GM19025 (cell line): ENCODE measurements at regions not wholly inside any gene's neighbourhood (a gene's known extent, or its start where the extent isn't known, plus 50 kb on each side); places are given as distances from the start of the nearest gene placed in this dataset.

Experiments
- ATAC-seq: cut with Tn5 transposase; IDR thresholded peaks from one replicate; pipeline ENCODE4 v1.9.1; 2021; ENCODE audit warnings: mild to moderate bottlenecking, low read depth, moderate library complexity; ENCODE audit not compliant: unreplicated experiment

DNA sequence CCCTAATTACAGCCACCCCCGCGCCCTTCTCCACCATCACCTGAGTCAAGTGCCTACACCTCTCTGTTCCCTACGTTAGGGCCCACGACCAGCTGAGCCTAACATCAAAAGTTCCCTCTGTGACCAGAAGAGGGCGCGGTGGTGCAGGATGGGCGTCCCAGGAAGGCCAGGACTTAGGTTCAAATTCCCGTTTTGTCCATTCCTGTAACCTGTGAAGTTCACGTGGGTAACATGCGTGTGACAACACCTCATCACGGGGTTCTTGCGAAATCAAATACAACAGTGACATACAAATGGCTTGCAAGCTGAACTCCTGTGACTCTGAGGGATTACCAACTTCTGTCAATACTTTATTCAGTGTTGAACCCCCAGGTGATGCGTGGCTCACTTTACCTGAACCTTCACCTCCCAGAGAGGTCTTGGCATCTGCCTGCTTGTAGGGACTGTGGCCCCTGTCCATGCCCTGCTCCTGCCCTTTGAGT lies 207.9 kb downstream of the ARL4C start:
- ATAC-seq: no peak

DNA sequence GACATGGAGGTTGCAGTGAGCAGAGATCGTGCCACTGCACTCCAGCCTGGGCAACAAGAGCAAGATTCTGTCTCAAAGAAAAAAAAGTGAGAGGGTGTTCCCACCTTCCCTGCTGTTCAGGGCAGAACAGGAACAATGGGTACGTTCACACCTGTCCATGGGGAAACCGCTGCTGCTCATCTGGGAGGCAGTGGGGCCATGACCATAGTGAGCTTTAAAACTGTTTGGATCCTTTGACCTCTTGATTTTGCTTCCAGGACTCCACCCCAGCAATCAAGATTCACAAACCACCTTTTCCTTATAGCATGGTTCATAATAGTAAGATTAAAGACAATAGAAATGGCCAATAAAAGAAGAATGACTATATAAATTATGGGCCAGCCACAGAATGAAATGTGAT lies 209.2 kb downstream of the ARL4C start:
- ATAC-seq: no peak

DNA sequence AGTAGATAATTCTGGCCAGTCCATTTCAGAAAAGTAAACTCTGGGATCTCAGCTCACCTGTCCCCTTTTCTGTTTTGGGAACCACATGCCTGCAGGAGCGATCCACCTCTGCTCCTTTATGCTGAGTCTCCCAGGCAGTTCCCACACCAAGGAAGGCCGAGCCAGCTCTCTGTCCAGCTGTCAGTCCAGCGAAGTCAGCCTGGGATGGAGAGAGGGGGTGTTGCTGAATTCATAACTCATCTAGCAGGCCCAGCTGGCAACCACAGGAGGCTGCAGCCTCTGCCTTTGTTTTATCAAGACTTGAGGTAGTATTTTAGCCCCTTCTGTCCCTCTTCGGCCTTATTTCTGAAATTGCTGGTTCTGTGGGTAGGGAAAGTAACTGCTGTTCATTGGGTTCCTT lies 209.9 kb downstream of the ARL4C start:
- ATAC-seq: no peak

DNA sequence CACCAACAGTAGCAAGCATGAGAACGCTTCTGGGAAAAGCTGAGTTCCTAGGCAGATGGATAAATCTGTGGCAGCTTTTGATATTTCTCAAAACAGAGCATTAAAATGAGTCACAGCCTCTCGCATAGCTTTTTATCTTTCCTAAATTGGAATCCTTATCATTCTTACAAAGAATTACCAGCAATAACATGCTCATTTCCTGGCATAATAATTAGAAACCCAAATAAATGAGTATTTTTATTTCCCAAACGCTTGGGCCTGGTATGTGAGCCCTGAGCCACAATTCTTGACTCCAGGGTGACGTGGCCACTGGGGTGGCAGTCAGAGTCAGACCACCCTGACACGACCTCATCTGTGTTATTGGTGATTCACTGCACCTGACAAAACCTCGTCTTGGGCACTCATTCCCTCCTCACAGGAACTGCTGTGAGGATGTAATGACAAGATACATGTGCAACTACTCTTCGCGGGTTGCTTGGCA lies 210.7 kb downstream of the ARL4C start:
- no peak for ATAC-seq

- no peak for ATAC-seq
Observed at GRCh38 chr2:234285541-234285940, 211.3 kb downstream of the ARL4C start.

GRCh38 chr2:234279637-234280036 lies 217.2 kb downstream of the ARL4C start:
- no peak for ATAC-seq

DNA sequence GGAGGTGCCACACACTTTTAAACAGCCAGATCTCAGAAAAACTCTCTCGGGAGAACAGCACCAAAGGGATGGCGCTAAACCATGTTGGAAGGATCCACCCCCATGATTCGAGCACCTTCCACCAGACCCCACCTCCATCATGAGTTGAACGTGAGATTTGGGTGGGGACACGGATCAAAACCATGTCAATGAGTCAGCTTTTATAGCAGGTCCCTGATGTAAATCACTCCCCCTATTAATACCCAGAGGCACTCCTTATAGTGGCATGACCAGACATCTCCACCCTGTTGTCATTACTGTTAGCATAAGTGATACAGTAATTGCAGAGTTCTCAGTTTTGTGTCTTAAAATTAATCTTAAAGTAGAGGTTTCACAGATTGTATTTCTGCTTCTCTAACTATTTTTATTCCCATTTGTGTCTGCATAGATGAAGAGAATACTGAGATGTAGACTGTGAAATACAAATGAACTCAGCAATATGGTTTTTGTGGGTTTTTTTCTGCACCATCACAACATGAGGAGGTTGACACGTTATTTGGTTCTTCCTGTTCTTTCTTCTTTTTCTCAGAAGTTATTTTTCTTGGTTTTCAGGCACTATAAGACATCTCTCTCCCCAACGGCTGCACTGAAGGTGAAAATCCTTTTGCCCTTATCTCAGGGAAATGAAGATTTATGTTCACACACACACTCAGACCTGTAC lies 218.2 kb downstream of the ARL4C start:
- no peak for ATAC-seq

DNA sequence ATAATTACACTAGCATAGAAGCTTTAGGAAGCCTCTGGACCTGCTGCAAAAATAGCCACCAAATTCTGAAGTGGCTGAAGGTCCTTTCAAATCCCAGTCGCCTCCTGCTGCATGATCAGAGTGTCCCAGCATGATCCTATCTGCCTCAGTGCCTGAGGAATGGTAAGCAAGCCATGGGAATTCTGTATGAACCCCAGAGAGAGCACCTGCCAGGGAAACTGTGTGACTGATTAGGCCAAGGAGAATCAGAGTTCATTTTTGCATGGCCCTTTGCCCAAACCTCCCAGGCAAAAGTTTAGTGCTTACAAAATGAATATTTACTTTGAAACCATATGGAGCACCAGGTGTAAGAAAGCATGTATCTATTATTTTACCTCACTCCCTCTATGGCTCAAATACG lies 221.4 kb downstream of the ARL4C start:
- no peak for ATAC-seq

DNA sequence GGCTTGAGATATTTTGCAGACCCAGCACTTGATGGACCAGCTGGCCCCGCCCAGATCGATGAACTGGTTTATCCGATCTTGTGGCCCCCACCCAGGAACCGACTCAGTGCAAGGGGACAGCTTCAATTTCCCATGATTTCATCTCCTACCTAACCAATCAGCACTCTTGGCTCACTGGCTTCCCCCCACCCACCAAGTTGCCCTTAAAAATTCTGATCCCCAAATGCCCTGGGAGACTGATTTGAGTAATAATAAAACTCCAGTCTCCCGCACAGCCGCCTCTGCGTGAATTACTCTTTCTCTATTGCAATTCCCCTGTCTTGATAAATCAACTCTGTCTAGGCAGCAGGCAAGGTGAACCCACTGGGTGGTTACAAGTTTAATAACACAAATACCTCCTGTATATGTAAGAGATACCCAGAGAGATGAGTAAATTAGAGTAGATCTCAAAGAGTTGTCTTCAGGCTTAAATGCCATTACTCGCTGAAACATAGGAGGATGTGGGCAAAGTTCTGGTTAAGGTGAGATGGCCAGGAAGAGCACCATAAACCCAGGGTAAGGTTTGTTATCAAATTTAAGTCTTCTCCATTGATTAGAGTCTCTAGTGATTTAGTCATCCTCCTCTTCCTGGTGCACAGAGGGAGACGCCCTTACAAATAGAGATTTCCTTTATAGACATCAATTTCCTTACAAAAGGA lies 222.8 kb downstream of the ARL4C start:
- ATAC-seq: no peak

GRCh38 chr2:234272069-234272850 lies 221.8 kb downstream of the SPP2 start:
- ATAC-seq: no peak

- ATAC-seq: no peak
Observed at GRCh38 chr2:234271338-234271737, 220.8 kb downstream of the SPP2 start.

- ATAC-seq: no peak
Observed at GRCh38 chr2:234269769-234270204, 219.3 kb downstream of the SPP2 start.

DNA sequence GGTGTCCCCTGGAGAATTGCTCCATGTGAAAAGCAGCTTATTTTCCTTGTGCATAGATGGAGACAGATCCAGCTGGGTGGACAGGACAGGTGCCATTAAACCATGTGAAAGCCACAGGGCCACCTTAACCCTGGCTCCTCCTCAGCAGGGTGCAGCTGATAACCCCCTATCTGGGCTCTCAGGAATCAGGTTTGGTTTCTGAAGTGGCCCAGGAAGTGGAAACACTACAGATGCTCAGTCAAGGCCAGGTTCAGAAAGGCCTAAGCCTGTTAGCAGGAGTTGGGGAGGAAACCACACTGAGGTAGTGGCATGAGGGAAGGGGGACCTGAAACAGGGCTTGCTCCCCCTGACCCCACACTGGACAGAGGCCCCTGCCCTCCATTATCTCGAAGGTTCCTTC lies 217.0 kb downstream of the SPP2 start:
- ATAC-seq: no peak

DNA sequence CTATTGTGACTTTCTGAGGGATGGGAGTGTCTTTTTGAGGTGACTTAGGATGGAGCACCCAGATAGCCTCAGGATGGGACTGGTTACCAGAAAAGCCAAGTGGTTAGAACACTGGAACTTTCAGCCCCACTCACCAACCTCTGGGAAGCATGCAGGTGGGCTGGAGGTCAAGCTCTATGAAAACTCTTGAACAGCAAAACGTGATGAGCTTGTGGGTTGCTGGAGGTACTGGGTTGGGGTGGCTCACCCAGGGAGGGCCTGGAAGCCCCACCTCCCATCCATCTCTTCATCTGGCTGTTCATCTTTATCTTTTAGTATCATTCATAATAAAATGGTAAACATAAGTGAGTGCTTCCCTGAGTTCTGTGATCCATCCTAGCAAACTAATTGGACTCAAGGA lies 216.4 kb downstream of the SPP2 start:
- ATAC-seq: no peak

DNA sequence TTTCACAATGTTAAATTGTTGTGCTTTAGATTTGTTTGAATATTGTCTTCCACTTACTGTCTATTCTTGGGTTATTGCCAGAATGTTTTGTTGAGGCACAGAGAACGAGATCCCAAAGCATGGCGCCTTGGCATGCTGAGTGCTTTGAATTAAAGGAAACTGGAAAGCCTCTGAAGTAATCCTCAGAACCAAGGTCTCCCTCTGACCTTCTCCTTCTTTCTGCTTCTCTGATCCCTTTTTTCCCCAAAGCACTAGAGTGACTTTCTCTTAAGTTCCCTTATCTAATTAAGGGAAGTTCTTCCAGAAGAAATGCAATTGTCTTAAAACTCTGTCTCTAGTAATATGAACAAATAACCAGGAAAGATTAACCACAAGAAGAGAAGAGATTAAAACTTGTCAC lies 214.7 kb downstream of the SPP2 start:
- no peak for ATAC-seq

GRCh38 chr2:234261736-234262135 lies 211.2 kb downstream of the SPP2 start:
- no peak for ATAC-seq

- no peak for ATAC-seq
Observed at GRCh38 chr2:234259440-234259839, 208.9 kb downstream of the SPP2 start.

- no peak for ATAC-seq
Observed at GRCh38 chr2:234258562-234259141, 208.2 kb downstream of the SPP2 start.

GRCh38 chr2:234257859-234258561 lies 207.5 kb downstream of the SPP2 start:
- ATAC-seq: no peak

DNA sequence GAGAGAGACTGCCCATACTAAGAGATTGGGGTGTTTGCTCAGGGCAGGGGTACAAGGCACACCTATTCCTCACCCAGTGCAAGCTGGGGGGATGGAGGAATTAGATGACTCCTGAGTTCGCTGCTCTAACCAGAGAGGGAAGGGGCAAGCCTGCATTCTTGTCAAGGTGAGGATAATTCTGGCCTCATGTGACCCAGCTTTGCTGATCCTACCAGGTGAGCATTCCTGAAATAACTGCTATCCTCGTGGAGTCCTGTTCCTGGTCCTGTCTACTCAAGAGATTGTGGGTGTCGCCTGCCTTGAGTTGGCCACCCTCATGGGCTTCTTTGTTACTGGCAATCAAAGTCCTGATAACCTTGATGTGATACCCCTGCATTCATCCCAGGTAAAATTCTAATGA lies 206.0 kb downstream of the SPP2 start:
- no peak for ATAC-seq
